Mesothelial cell of epicardium (in vitro differentiated cells): ENCODE measurements at regions not wholly inside any gene's neighbourhood (a gene's known extent, or its start where the extent isn't known, plus 50 kb on each side); places are given as distances from the start of the nearest gene placed in this dataset.

Experiments
- DNase-seq, 2 experiments: peaks; one replicate each; pipeline ENCODE4 v3.0.0; 2021; ENCODE audit warnings: low spot score in 2 of 2; ENCODE audit not compliant: unreplicated experiment in 2 of 2
- H3K27ac Mint-ChIP-seq: 2 replicates; pipeline ENCODE4 v1.8.0; 2021; ENCODE audit warnings: mixed read lengths
- H3K27me3 Mint-ChIP-seq: 2 replicates; pipeline ENCODE4 v1.8.0; 2021; ENCODE audit warnings: low read depth, mixed read lengths
- H3K36me3 Mint-ChIP-seq: 2 replicates; pipeline ENCODE4 v1.8.0; 2021; ENCODE audit warnings: mixed read lengths
- H3K4me1 Mint-ChIP-seq: 2 replicates; pipeline ENCODE4 v1.8.0; 2021; ENCODE audit warnings: mixed read lengths
- H3K4me3 Mint-ChIP-seq: 2 replicates; pipeline ENCODE4 v1.8.0; 2021; ENCODE audit warnings: mild to moderate bottlenecking, moderate library complexity, mixed read lengths
- H3K9me3 Mint-ChIP-seq: 2 replicates; pipeline ENCODE4 v1.8.0; 2021; ENCODE audit warnings: mixed read lengths
- TF ChIP-seq, protein P1 (sequence below): fragments of 200-600 bp; sonication (generic); IDR thresholded peaks from one replicate; pipeline ENCODE4 v1.5.0; 2021; ENCODE audit warnings: antibody characterized with exemption; ENCODE audit not compliant: unreplicated experiment

DNA sequence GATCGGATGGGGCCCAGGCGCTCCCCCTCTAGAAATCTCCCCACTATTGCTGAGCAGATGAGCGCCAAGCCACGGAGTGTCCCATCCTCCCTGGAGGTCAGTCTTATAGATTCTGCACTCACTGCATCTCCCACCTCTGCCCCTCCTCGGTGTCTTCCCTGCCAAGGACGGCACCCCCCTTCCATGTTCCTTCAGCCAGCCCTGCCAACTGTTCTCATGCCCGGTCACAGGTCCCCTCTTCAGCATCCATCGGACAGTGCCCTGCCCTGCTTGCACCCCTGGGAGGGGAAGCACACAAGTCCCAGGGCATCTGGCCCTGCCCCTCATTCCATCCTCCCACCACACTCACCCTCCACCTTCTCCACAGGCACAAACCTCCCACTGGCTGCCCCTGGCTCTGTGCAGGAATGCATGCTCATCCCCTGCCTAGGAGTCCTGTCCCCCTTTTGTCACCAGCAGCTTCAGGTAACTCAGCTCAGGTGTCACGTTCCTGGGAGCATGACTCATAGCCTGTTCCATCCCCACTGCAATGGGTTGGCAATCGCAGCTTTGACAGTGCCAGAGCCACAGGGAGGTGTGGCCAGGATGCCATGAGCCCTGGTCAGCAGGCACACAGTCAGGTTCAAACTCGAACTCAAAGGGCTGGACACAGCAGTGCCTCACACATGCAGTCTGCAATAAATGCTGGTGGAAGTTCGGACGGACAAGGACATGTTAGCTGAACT lies 234.7 kb upstream of the TCERG1L start:
- no peak for DNase-seq
- Mint-ChIP-seq H3K4me1 (no peaks in the 10 kb centered on the region), H3K9me3 (no peaks in the 10 kb centered on the region), H3K27me3 (peaks cover 74% of the 10 kb centered on the region), H3K36me3 (no peaks in the 10 kb centered on the region), H3K27ac (no peak overlapping the region), H3K4me3 (no peak overlapping the region)
- TF ChIP-seq, protein P1, sequence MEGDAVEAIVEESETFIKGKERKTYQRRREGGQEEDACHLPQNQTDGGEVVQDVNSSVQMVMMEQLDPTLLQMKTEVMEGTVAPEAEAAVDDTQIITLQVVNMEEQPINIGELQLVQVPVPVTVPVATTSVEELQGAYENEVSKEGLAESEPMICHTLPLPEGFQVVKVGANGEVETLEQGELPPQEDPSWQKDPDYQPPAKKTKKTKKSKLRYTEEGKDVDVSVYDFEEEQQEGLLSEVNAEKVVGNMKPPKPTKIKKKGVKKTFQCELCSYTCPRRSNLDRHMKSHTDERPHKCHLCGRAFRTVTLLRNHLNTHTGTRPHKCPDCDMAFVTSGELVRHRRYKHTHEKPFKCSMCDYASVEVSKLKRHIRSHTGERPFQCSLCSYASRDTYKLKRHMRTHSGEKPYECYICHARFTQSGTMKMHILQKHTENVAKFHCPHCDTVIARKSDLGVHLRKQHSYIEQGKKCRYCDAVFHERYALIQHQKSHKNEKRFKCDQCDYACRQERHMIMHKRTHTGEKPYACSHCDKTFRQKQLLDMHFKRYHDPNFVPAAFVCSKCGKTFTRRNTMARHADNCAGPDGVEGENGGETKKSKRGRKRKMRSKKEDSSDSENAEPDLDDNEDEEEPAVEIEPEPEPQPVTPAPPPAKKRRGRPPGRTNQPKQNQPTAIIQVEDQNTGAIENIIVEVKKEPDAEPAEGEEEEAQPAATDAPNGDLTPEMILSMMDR: no peak

DNA sequence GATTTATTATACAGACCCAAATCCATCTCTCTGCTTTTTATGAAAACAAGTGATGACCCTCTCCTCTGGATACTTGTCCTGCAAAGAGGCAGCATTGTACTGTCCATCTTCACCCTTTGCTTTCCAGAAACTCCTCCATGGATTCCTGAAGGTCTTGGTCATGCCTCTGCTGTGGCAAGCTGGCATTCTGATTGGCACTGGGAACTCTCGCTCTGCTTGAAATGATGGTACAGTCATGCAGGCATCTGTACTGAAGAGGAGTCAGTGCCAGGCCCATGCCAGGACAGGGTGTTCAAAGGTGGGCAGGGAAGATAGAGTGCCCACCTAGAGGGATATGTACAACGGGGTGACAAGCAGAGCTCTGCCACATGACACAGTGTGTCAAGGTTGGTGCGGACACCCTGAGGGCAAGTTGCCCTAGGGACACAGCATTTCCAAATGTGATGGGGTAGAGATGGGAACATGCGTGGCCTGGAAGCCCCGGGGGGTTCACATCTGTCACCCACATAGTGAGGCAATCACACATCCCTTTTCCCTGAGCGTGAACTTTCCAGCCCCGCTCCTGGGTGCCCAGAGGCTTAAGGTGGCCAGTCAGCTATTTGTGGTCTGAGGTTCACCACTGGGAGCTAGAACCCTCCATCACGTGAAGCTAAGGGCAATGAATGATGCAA lies 235.7 kb upstream of the TCERG1L start:
- no peak for DNase-seq
- TF ChIP-seq, protein P1: no peak
- Mint-ChIP-seq H3K9me3 (no peaks in the 10 kb centered on the region), H3K36me3 (no peaks in the 10 kb centered on the region), H3K27ac (no peak overlapping the region), H3K4me3 (no peak overlapping the region), H3K4me1 (no peaks in the 10 kb centered on the region), H3K27me3 (peaks cover 70% of the 10 kb centered on the region)

DNA sequence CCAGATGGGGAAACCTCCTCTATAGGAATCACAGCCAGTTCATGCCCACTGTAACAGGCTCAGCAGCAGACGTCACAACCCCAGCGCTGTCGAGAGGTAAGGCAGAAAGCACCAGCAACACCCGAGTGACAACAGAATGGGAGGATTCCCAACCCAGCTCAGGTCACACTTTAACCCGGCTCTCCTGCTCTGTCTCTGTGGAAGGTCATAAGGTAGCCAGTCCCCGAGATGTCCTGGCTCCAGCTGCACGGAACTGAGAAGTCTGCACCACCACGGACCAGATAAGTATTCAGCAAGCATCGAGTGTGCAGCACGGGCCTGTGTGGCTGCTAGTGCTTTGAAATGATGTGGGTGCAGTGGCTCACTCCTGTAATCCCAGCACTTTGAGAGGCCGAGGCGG lies 236.7 kb upstream of the TCERG1L start:
- no peaks in the 10 kb centered on the region for H3K9me3 Mint-ChIP-seq
- no peak overlapping the region for H3K4me3 Mint-ChIP-seq
- H3K27ac Mint-ChIP-seq: no peak overlapping the region
- H3K36me3 Mint-ChIP-seq: no peaks in the 10 kb centered on the region
- TF ChIP-seq, protein P1: no peak
- H3K4me1 Mint-ChIP-seq: no peaks in the 10 kb centered on the region
- no peak for DNase-seq
- peaks cover 69% of the 10 kb centered on the region for H3K27me3 Mint-ChIP-seq

GRCh38 chr10:131549116-131549515 lies 237.6 kb upstream of the TCERG1L start:
- no peak overlapping the region for H3K27ac Mint-ChIP-seq
- H3K36me3 Mint-ChIP-seq: no peaks in the 10 kb centered on the region
- H3K4me1 Mint-ChIP-seq: no peaks in the 10 kb centered on the region
- DNase-seq: no peak
- no peaks in the 10 kb centered on the region for H3K9me3 Mint-ChIP-seq
- peaks cover 70% of the 10 kb centered on the region for H3K27me3 Mint-ChIP-seq
- H3K4me3 Mint-ChIP-seq: no peak overlapping the region
- TF ChIP-seq, protein P1: no peak

GRCh38 chr10:131553121-131553520 lies 241.6 kb upstream of the TCERG1L start:
- no peaks in the 10 kb centered on the region for H3K36me3 Mint-ChIP-seq
- no peak for DNase-seq
- no peak overlapping the region for H3K27ac Mint-ChIP-seq
- no peaks in the 10 kb centered on the region for H3K9me3 Mint-ChIP-seq
- TF ChIP-seq, protein P1: no peak
- no peak overlapping the region for H3K4me3 Mint-ChIP-seq
- no peaks in the 10 kb centered on the region for H3K4me1 Mint-ChIP-seq
- peaks cover 76% of the 10 kb centered on the region for H3K27me3 Mint-ChIP-seq
